HG02763 (cell line): ENCODE measurements at regions not wholly inside any gene's neighbourhood (a gene's known extent, or its start where the extent isn't known, plus 50 kb on each side); places are given as distances from the start of the nearest gene placed in this dataset.
"Not testable (repeated sequence)": the region's sequence is repeated elsewhere in the genome, so short reads cannot be mapped to it uniquely, and the experiment has no call there.

Experiments
- ATAC-seq: cut with Tn5 transposase; IDR thresholded peaks from one replicate; pipeline ENCODE4 v1.9.1; 2021; ENCODE audit warnings: mild to moderate bottlenecking, moderate library complexity; ENCODE audit not compliant: unreplicated experiment

GRCh38 chr1:60950224-60951063, 131.9 kb upstream of the NFIA start:
- no peak for ATAC-seq

GRCh38 chr1:60949826-60950197, 132.5 kb upstream of the NFIA start:
- no peak for ATAC-seq

- ATAC-seq: no peak
Measured at GRCh38 chr1:60949154-60949825, 133.1 kb upstream of the NFIA start.

GRCh38 chr1:60948486-60948885, 133.9 kb upstream of the NFIA start:
- ATAC-seq: no peak

- ATAC-seq: no peak
Measured at GRCh38 chr1:60947367-60947766, 135.0 kb upstream of the NFIA start.

- no peak for ATAC-seq
Measured at GRCh38 chr1:60942896-60943638, 139.3 kb upstream of the NFIA start.

GRCh38 chr1:60942291-60942690, 140.1 kb upstream of the NFIA start:
- no peak for ATAC-seq

- ATAC-seq: not testable (repeated sequence)
Measured at GRCh38 chr1:60940685-60941084, 141.7 kb upstream of the NFIA start.

- ATAC-seq: no peak
Measured at GRCh38 chr1:60937720-60938119, 144.6 kb upstream of the NFIA start.

GRCh38 chr1:60936591-60937342, 145.6 kb upstream of the NFIA start:
- ATAC-seq: no peak

- no peak for ATAC-seq
Measured at GRCh38 chr1:60936163-60936562, 146.2 kb upstream of the NFIA start.

- no peak for ATAC-seq
Measured at GRCh38 chr1:60935599-60936110, 146.7 kb upstream of the NFIA start.

- no peak for ATAC-seq
Measured at GRCh38 chr1:60930130-60930529, 152.2 kb upstream of the NFIA start.

GRCh38 chr1:60924964-60925798, 157.2 kb upstream of the NFIA start:
- ATAC-seq: no peak

- ATAC-seq: no peak
Measured at GRCh38 chr1:60924165-60924564, 158.2 kb upstream of the NFIA start.

GRCh38 chr1:60923389-60924087, 158.8 kb upstream of the NFIA start:
- ATAC-seq: no peak

- no peak for ATAC-seq
Measured at GRCh38 chr1:60922304-60922703, 160.1 kb upstream of the NFIA start.

GRCh38 chr1:60921175-60921574, 161.2 kb upstream of the NFIA start:
- no peak for ATAC-seq

GRCh38 chr1:60920561-60920960, 161.8 kb upstream of the NFIA start:
- ATAC-seq: no peak
